ENCODE measurements at regions not wholly inside any gene's neighbourhood (a gene's known extent, or its start where the extent isn't known, plus 50 kb on each side); places are given as distances from the start of the nearest gene placed in this dataset.

DNA sequence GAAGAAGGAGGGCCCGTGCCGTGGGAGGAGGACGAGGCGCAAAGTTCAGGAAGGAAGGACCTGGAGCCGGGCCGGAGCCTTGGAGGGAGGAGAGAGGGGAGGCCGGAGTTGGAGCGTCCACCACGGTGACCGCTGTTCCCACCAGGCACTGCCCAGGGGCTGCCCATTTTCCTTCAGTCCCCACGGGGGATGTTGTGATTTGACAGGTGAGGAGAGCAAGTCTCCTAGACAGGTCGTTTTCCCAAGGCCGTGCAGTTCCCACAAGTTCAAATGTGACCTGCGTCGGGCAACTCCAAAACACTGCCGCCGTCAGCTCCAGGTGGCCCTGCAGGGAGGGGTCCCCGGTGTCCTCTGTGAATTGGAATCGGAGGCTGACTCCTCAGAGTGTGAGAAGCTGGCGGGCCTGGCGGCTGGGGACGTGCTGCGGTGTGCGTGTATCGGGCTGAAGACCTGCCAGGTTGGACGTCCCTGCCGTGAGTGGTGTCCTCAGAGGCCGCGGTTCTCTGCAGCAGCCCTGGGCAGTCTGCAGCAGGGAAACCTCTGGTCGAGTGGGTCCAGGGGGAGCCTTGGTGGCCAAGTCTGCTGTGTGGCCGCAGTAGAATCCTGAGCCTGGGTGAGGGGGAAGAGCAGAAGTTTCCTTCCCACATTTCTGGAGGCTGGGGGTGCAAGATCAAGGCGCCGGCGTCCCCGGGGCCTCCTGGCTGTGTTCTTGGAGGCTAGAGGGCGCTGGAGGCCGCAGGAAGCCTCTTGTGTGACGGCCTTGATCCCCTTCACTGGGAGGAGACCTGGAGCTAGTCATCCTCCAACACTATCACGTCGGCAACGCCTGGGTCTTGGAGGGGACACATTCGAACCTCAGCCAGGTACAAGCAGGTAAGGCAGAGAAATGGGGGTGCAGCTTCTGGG, 115.1 kb upstream of the FRMD1 start:
- TF ChIP-seq POLR2A (IDR thresholded peaks at IDR 0.05) = no peak
- TF ChIP-seq, protein P1, sequence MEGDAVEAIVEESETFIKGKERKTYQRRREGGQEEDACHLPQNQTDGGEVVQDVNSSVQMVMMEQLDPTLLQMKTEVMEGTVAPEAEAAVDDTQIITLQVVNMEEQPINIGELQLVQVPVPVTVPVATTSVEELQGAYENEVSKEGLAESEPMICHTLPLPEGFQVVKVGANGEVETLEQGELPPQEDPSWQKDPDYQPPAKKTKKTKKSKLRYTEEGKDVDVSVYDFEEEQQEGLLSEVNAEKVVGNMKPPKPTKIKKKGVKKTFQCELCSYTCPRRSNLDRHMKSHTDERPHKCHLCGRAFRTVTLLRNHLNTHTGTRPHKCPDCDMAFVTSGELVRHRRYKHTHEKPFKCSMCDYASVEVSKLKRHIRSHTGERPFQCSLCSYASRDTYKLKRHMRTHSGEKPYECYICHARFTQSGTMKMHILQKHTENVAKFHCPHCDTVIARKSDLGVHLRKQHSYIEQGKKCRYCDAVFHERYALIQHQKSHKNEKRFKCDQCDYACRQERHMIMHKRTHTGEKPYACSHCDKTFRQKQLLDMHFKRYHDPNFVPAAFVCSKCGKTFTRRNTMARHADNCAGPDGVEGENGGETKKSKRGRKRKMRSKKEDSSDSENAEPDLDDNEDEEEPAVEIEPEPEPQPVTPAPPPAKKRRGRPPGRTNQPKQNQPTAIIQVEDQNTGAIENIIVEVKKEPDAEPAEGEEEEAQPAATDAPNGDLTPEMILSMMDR (IDR thresholded peaks at IDR 0.05 in 4 of 5, conservative IDR thresholded peaks at IDR 0.05 in 1 of 5) = no peak
- no peaks in the 10 kb centered on the region for H3K36me3 ChIP-seq
- no peak overlapping the region for H3K27ac ChIP-seq
- ATAC-seq (no peak), DNase-seq (no peak)
- H3K4me1 ChIP-seq = no peaks in the 10 kb centered on the region
- H3K27me3 ChIP-seq = peaks cover 0 to 4% (median 3%) of the 10 kb centered on the region in 3 donors
- H3K4me3 ChIP-seq = no peak overlapping the region
- no peaks in the 10 kb centered on the region for H3K9me3 ChIP-seq
- in situ Hi-C loops (cut with MboI; ENCODE audit: low sequenced_read_pairs in 4 of 4) = no loop called here
- intact Hi-C loops (cut with DNase I; ENCODE audit: low total_unique reads) = no loop called here

DNA sequence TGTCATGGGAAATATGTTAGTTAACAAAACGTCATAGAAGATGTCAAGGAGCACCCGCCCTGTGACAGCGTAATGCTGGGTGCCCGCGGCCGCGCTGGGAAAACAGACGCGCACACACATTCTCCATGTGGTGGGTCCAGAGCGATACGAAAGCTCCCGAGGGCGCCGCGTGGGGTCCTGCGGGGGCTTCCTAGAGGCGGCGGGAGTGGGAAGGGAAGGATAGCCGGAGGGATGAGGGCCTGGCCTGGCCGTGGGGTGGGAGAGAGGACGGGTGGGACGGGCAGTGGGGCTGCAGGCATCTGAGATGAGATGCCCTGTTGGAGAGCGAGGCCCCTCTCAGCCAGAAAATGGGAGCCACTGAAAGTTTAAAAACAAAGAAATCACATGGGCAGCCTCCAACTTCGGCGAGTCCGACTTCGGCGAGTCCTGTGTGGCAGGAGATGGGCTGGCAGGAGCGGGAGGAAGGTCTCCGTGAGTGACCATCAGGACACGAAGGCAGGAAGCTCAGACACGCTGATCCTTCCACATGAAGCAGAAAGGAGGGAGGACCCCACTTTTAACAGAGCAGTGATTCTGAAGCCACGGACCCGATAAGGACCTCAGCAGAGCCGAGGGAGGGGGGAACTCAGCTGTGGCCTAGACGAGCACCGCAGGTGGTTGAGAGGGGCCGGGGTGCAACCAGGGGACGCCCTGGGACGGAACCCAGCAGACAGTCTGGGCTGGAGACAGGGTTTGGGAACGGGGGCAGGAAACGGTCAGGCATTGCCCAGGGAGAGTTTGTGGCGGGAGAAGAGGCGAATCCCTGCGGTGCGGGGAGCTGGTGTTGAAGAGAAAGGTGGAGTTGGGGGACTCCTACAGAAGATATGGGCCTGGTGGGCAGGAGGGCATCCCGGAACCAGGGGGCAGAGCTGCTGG, 114.1 kb upstream of the FRMD1 start:
- no peak for DNase-seq

DNA sequence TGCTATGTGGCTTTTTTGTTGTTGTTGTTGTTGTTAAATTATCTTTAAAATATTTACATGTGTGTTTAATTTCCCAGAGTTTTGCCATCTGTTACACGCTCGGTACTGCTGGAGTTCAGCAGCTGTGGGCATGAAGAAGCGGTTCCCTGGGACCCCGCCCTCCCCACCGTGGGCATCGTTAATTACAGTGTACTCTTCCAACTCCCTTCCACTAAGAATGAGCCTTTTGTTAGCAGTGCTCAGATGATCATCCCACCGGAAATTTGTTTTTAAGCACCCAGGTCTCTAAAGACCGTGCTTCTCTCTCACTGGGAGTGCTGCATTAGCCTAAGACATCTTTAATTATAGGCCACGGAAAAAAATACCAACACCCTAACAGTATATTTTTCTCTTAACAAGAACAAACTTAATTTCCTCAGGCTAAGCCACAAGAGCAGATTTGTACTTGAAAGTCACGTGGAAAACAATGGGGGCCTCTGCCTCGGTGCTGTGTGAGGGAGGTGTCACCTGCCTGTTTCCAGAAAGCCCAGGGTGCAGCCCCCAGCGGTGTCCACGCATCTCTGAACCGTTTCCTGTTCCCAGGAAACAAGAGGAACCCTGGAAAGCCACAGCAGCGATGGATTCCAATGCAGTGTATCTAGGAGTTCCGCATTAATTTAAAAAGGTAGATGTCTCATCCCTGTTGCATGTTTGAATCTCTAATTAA, 113.3 kb upstream of the FRMD1 start:
- Histone ChIP-seq H3K27me3 (peaks cover 0 to 4% (median 3%) of the 10 kb centered on the region in 3 donors), H3K4me1 (no peaks in the 10 kb centered on the region), H3K4me3 (no peak overlapping the region), H3K27ac (no peak overlapping the region), H3K36me3 (no peaks in the 10 kb centered on the region), H3K9me3 (no peaks in the 10 kb centered on the region)
- ATAC-seq (no peak), DNase-seq (no peak)
- in situ Hi-C loops (cut with MboI; ENCODE audit: low sequenced_read_pairs in 4 of 4) = no loop called here
- no peak for TF ChIP-seq POLR2A (IDR thresholded peaks at IDR 0.05)
- TF ChIP-seq, protein P1 (IDR thresholded peaks at IDR 0.05 in 4 of 5, conservative IDR thresholded peaks at IDR 0.05 in 1 of 5) = no peak
- intact Hi-C loops (cut with DNase I; ENCODE audit: low total_unique reads) = no loop called here

More for the DNA sequence above, 114.1 kb upstream of the FRMD1 start:
- Histone ChIP-seq H3K4me3 (no peak overlapping the region), H3K4me1 (no peaks in the 10 kb centered on the region), H3K27me3 (peaks cover 0 to 4% (median 3%) of the 10 kb centered on the region in 3 donors), H3K36me3 (no peaks in the 10 kb centered on the region), H3K27ac (no peak overlapping the region), H3K9me3 (no peaks in the 10 kb centered on the region)
- intact Hi-C loops (cut with DNase I; ENCODE audit: low total_unique reads) = no loop called here
- no peak for TF ChIP-seq POLR2A (IDR thresholded peaks at IDR 0.05)
- TF ChIP-seq, protein P1 (IDR thresholded peaks at IDR 0.05 in 4 of 5, conservative IDR thresholded peaks at IDR 0.05 in 1 of 5) = no peak
- ATAC-seq = no peak
- in situ Hi-C loops (cut with MboI; ENCODE audit: low sequenced_read_pairs in 4 of 4) = no loop called here

DNA sequence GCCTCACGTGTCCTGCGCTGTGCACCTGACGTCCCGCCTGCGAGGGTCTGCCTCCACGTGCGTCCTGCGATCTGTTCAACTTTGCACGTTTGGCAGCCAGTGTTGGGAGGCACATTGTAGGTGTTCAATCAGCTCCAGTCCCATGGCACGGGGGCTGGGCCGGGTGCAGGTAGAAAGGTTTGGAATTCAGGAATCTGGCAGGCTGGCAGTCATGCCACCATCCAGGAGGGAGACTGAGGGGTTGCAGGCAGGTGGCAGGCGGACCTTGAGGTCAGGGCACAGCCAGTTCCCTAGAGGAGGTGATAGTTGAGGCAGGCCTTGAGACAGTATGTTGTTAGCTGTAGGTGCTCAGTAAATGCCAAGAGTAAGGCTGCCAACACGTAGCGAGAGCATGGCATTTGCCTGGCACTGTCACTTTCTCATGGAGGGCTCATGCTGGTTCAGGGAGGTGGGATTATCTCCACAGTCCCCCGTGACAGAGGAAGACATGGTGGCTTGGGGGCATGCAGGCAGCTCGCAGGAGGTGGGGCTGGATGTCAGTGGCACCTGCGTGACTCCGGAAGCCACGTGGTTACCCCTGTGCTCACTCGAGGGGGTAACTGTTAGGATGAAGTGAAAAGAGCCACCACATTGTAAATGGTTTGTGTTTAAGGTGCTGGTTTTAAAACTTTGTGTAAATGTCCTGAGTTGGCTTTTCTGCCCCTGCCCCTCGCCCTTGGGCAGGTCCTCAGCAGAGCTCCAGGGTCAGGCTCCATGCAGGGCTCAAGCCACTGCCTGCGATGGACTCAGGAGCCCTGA, 111.8 kb upstream of the FRMD1 start:
- in situ Hi-C loops (cut with MboI; ENCODE audit: low sequenced_read_pairs in 4 of 4) (no loop called here), intact Hi-C loops (cut with DNase I; ENCODE audit: low total_unique reads) (no loop called here)
- ATAC-seq (no peak), DNase-seq (no peak)
- Histone ChIP-seq H3K27me3 (peaks cover 0 to 4% (median 0%) of the 10 kb centered on the region in 3 donors), H3K4me3 (no peak overlapping the region), H3K4me1 (no peaks in the 10 kb centered on the region), H3K27ac (no peak overlapping the region), H3K36me3 (no peaks in the 10 kb centered on the region), H3K9me3 (no peaks in the 10 kb centered on the region)
- no peak for TF ChIP-seq POLR2A (IDR thresholded peaks at IDR 0.05)
- TF ChIP-seq, protein P1 (IDR thresholded peaks at IDR 0.05 in 4 of 5, conservative IDR thresholded peaks at IDR 0.05 in 1 of 5) = no peak

All from gastrocnemius medialis (tissue), 4 donors.